Esophagus squamous epithelium (tissue), 5 donors: ENCODE measurements at regions not wholly inside any gene's neighbourhood (a gene's known extent, or its start where the extent isn't known, plus 50 kb on each side); places are given as distances from the start of the nearest gene placed in this dataset.
"Not testable (repeated sequence)": the region's sequence is repeated elsewhere in the genome, so short reads cannot be mapped to it uniquely, and the experiment has no call there.

ENCODE experiments used
- DNase-seq: peaks from one replicate; lab custom pipeline; 2025; lab: John Stamatoyannopoulos, UW
- H3K27ac ChIP-seq, 4 donors: fragments of 200-600 bp; sonication (generic); one replicate each; pipeline ENCODE4 v1.5.1; 2016 to 2019; ENCODE audit warnings: mild to moderate bottlenecking in 1 of 4
- H3K27me3 ChIP-seq, 4 donors: fragments of 200-600 bp; sonication (generic); 1 replicate in 3 of 4; 2 replicates in 1 of 4; pipeline versions ENCODE4 v1.5.1 to v1.6.0; 2017 to 2021; ENCODE audit warnings: antibody characterized with exemption in 1 of 4
- H3K36me3 ChIP-seq, 3 donors: fragments of 200-600 bp; sonication (generic); one replicate each; pipeline ENCODE4 v1.5.1; 2016 to 2019
- H3K4me1 ChIP-seq, 3 donors: fragments of 200-600 bp; sonication (generic); one replicate each; pipeline ENCODE4 v1.5.1; 2017 to 2019
- H3K4me3 ChIP-seq, 4 donors: fragments of 200-600 bp; sonication (generic); 1 replicate in 3 of 4; 2 replicates in 1 of 4; pipeline ENCODE4 v1.5.1; 2016 to 2019; ENCODE audit warnings: mild to moderate bottlenecking in 2 of 4, moderate library complexity in 1 of 4
- H3K9me3 ChIP-seq, 3 donors: fragments of 200-600 bp; sonication (generic); one replicate each; pipeline ENCODE4 v1.5.1; 2016 to 2019
- CTCF ChIP-seq, 6 experiments: fragments of 450-650 bp in 4 of 6; fragments of 200-600 bp in 2 of 6; sonication (generic) in 2 of 6; IDR thresholded peaks; one replicate each; pipeline ENCODE4 v1.5.1; 2016 to 2019; ENCODE audit warnings: antibody characterized with exemption in 6 of 6, mild to moderate bottlenecking in 4 of 6, moderate library complexity in 4 of 6
- POLR2A ChIP-seq, 4 donors: fragments of 450-650 bp; IDR thresholded peaks; one replicate each; pipeline ENCODE4 v1.6.1; 2017; ENCODE audit warnings: antibody characterized with exemption in 4 of 4, mild to moderate bottlenecking in 4 of 4, moderate library complexity in 3 of 4
- WGBS, 2 donors: methylation state at CpG; one replicate each; pipeline ENCODE4 v1.1.5; 2018; 5-methylcytosine and 5-hydroxymethylcytosine counted together
- intact Hi-C: fragments of 100-400 bp; cut with DNase I; formaldehyde crosslinking; loops from one replicate; pipeline ENCODE4 v1.15.0; 2022
- donor health status: DM: yes; HTN: yes; CAD: no.

- WGBS, 2 donors: 40% methylated on average over 5 of the region's 5 CpGs
- Histone ChIP-seq H3K27ac (no peak overlapping the region), H3K27me3 (peaks cover 0 to 63% (median 2%) of the 10 kb centered on the region in 4 donors), H3K9me3 (no peaks in the 10 kb centered on the region), H3K4me3 (no peak overlapping the region), H3K4me1 (no peaks in the 10 kb centered on the region), H3K36me3 (no peaks in the 10 kb centered on the region)
- no peak for DNase-seq
- TF ChIP-seq POLR2A (IDR thresholded peaks at IDR 0.05): no peak
- TF ChIP-seq CTCF (IDR thresholded peaks at IDR 0.05): no peak
- intact Hi-C loops: no loop called here
These were observed 200.2 kb upstream of the MYL2 start for GRCh38 chr12:111120578-111120977.

- no peaks in the 10 kb centered on the region for H3K9me3 ChIP-seq
- no peaks in the 10 kb centered on the region for H3K36me3 ChIP-seq
- intact Hi-C loops: no loop called here
- H3K27me3 ChIP-seq: peaks cover 0 to 48% (median 2%) of the 10 kb centered on the region in 4 donors
- H3K4me1 ChIP-seq: no peaks in the 10 kb centered on the region
- TF ChIP-seq CTCF (IDR thresholded peaks at IDR 0.05): no peak
- no peak for TF ChIP-seq POLR2A (IDR thresholded peaks at IDR 0.05)
- 60 to 89% methylated on average over 1 of the region's 1 CpG for WGBS, 2 donors
- no peak for DNase-seq
- H3K27ac ChIP-seq: no peak overlapping the region
- H3K4me3 ChIP-seq: no peak overlapping the region
These were observed 196.6 kb upstream of the MYL2 start for GRCh38 chr12:111117017-111117416.

GRCh38 chr12:111113313-111113712, 192.9 kb upstream of the MYL2 start:
- DNase-seq, H3K9me3 ChIP-seq, H3K27ac ChIP-seq, H3K4me1 ChIP-seq, H3K36me3 ChIP-seq, intact Hi-C loops, H3K4me3 ChIP-seq: not testable (repeated sequence)
- peaks cover 0 to 12% (median 0%) of the 10 kb centered on the region in 4 donors for H3K27me3 ChIP-seq
- WGBS, 2 donors: 71 to 74% methylated on average over 3 of the region's 3 CpGs

GRCh38 chr12:111112311-111113098, 192.1 kb upstream of the MYL2 start:
- WGBS, 2 donors: 77 to 82% methylated on average over 13 of the region's 14 CpGs
- Histone ChIP-seq H3K9me3 (peaks cover 0 to 5% (median 0%) of the 10 kb centered on the region in 3 donors), H3K36me3 (no peaks in the 10 kb centered on the region), H3K27me3 (peaks cover 0 to 6% (median 0%) of the 10 kb centered on the region in 4 donors), H3K4me1 (no peaks in the 10 kb centered on the region), H3K4me3 (no peak overlapping the region), H3K27ac (no peak overlapping the region)
- no peak for TF ChIP-seq CTCF (IDR thresholded peaks at IDR 0.05)
- no peak for TF ChIP-seq POLR2A (IDR thresholded peaks at IDR 0.05)
- DNase-seq: no peak
- intact Hi-C loops: no loop called here

- H3K4me3 ChIP-seq: no peak overlapping the region
- H3K9me3 ChIP-seq: peaks cover 0 to 5% (median 0%) of the 10 kb centered on the region in 3 donors
- no peak for DNase-seq
- intact Hi-C loops: no loop called here
- no peaks in the 10 kb centered on the region for H3K4me1 ChIP-seq
- H3K27ac ChIP-seq: no peak overlapping the region
- WGBS, 2 donors: 11 to 29% methylated on average over 4 of the region's 4 CpGs
- H3K36me3 ChIP-seq: no peaks in the 10 kb centered on the region
- TF ChIP-seq CTCF (IDR thresholded peaks at IDR 0.05) (no peak), POLR2A (IDR thresholded peaks at IDR 0.05) (no peak)
- H3K27me3 ChIP-seq: peaks cover 0 to 3% (median 0%) of the 10 kb centered on the region in 4 donors
These were observed 191.3 kb upstream of the MYL2 start for GRCh38 chr12:111111681-111112080.
